ENCODE measurements at regions not wholly inside any gene's neighbourhood (a gene's known extent, or its start where the extent isn't known, plus 50 kb on each side); places are given as distances from the start of the nearest gene placed in this dataset.

DNA sequence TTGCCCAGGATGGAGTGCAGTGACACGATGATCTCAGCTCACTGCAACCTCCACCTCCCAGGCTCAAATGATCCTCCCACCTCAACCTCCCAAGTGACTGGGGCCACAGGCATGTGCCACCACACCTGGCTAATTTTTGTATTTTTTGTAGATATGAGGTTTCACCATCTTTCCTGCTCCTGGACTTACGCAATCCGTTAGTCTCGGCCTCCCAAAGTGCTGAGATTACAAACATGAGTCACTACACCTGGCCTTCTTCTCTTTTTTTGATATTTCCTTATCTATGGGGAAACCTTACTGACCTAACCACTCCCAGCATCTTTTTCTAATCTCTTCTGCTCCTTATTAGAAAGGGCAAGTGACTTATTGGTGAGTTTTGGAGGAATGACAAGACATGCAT is 121.7 kb upstream of the CHORDC1 start:
- TF ChIP-seq, protein P1, sequence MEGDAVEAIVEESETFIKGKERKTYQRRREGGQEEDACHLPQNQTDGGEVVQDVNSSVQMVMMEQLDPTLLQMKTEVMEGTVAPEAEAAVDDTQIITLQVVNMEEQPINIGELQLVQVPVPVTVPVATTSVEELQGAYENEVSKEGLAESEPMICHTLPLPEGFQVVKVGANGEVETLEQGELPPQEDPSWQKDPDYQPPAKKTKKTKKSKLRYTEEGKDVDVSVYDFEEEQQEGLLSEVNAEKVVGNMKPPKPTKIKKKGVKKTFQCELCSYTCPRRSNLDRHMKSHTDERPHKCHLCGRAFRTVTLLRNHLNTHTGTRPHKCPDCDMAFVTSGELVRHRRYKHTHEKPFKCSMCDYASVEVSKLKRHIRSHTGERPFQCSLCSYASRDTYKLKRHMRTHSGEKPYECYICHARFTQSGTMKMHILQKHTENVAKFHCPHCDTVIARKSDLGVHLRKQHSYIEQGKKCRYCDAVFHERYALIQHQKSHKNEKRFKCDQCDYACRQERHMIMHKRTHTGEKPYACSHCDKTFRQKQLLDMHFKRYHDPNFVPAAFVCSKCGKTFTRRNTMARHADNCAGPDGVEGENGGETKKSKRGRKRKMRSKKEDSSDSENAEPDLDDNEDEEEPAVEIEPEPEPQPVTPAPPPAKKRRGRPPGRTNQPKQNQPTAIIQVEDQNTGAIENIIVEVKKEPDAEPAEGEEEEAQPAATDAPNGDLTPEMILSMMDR (IDR thresholded peaks at IDR 0.05), result no peak
- ATAC-seq (no peak), DNase-seq (no peak)
- Histone ChIP-seq H3K9me3 (no peaks in the 10 kb centered on the region), H3K36me3 (ENCODE audit: insufficient read depth in 1 of 2, low read depth in 1 of 2) (no peaks in the 10 kb centered on the region), H3K4me1 (no peaks in the 10 kb centered on the region), H3K4me3 (no peak overlapping the region), H3K27ac (no peak overlapping the region), H3K27me3 (ENCODE audit: insufficient read depth in 3 of 3, low read length in 2 of 3) (no peaks in the 10 kb centered on the region)
- intact Hi-C loops (cut with DNase I), result no loop called here
- WGBS, 3 donors, result 84 to 88% (median 87%) methylated on average over 4 of the region's 4 CpGs

DNA sequence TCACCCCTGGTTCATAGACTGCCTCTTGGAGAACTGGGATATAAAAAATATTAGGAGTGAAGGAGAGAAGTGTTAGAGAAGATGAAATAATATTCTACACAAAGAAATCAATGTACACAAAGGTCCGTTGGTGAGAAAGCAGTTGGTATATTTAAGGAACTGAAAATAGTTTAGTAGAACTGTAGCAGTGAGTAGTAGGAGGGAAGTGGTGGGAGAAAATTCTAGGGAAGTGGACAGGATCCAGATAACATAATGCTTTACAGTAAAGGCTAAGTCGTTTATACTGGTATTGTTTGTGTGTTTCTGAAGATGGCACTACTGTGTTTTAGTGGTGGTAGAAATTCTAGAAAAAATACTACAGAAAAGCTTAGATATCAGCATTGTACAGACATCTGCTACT is 120.8 kb upstream of the CHORDC1 start:
- no peaks in the 10 kb centered on the region for H3K9me3 ChIP-seq
- DNase-seq (no peak), ATAC-seq (no peak)
- 54 to 61% (median 58%) methylated on average over 2 of the region's 2 CpGs for WGBS, 3 donors
- intact Hi-C loops (cut with DNase I), result no loop called here
- H3K27me3 ChIP-seq (ENCODE audit: insufficient read depth in 3 of 3, low read length in 2 of 3), result no peaks in the 10 kb centered on the region
- H3K4me1 ChIP-seq, result no peaks in the 10 kb centered on the region
- no peak overlapping the region for H3K4me3 ChIP-seq
- no peaks in the 10 kb centered on the region for H3K36me3 ChIP-seq (ENCODE audit: insufficient read depth in 1 of 2, low read depth in 1 of 2)
- TF ChIP-seq, protein P1 (IDR thresholded peaks at IDR 0.05), result no peak
- no peak overlapping the region for H3K27ac ChIP-seq

GRCh38 chr11:90341986-90342385 is 119.1 kb upstream of the CHORDC1 start:
- Histone ChIP-seq H3K4me1 (no peaks in the 10 kb centered on the region), H3K36me3 (ENCODE audit: insufficient read depth in 1 of 2, low read depth in 1 of 2) (no peaks in the 10 kb centered on the region), H3K27ac (no peak overlapping the region), H3K4me3 (no peak overlapping the region), H3K9me3 (no peaks in the 10 kb centered on the region), H3K27me3 (ENCODE audit: insufficient read depth in 3 of 3, low read length in 2 of 3) (peaks cover 0 to 3% (median 0%) of the 10 kb centered on the region in 3 donors)
- TF ChIP-seq, protein P1 (IDR thresholded peaks at IDR 0.05), result no peak
- intact Hi-C loops (cut with DNase I), result no loop called here
- ATAC-seq, result no peak
- no peak for DNase-seq
- 71 to 75% (median 72%) methylated on average over 3 of the region's 3 CpGs for WGBS, 3 donors

DNA sequence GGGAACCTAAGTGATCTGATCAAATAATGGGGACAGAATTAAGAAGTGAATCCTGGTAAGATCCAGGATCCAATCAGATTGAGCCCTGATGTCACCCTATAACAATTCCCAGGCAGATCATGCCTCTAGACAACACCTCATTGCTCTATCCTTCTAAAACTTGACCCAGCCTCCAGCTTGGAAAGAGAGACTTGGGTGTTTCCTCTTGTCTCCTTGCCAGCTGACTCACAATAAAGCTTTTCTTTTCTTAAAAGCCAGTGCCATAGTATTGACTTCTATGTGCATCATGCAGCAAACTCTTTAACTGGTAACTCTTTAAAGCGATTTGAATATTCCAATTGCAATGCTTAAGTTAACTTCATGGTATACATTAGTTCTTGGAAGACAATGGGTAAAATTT is 109.6 kb upstream of the CHORDC1 start:
- ATAC-seq (no peak), DNase-seq (no peak)
- Histone ChIP-seq H3K27me3 (ENCODE audit: insufficient read depth in 3 of 3, low read length in 2 of 3) (peaks cover 0 to 2% (median 0%) of the 10 kb centered on the region in 3 donors), H3K4me1 (no peaks in the 10 kb centered on the region), H3K4me3 (no peak overlapping the region), H3K27ac (no peak overlapping the region), H3K36me3 (ENCODE audit: insufficient read depth in 1 of 2, low read depth in 1 of 2) (no peaks in the 10 kb centered on the region), H3K9me3 (no peaks in the 10 kb centered on the region)
- 95 to 98% (median 97%) methylated on average over 1 of the region's 1 CpG for WGBS, 3 donors
- TF ChIP-seq, protein P1 (IDR thresholded peaks at IDR 0.05), result no peak
- intact Hi-C loops (cut with DNase I), result no loop called here

DNA sequence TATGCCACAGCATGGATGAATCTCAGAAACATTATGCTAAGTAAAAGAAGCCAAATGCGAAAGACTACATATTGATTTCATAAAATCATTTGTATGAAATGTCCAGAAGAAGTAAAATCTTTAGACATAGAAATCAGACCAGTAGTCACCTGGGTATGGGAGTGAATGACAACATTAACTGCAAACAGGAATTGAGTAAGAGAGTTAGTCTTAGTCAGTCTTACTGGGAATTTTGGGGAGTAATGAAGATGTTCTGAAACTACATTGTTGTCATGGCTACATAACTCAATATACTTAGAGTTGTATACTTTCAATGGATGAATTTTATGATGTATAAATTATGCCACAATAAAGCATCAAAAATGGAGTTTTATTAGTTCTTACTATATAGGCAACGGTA is 107.8 kb upstream of the CHORDC1 start:
- H3K9me3 ChIP-seq, result no peaks in the 10 kb centered on the region
- DNase-seq, result no peak
- WGBS, 3 donors, result 74 to 90% (median 85%) methylated on average over 2 of the region's 2 CpGs
- intact Hi-C loops (cut with DNase I), result no loop called here
- ATAC-seq, result no peak
- no peak overlapping the region for H3K27ac ChIP-seq
- no peaks in the 10 kb centered on the region for H3K4me1 ChIP-seq
- no peaks in the 10 kb centered on the region for H3K27me3 ChIP-seq (ENCODE audit: insufficient read depth in 3 of 3, low read length in 2 of 3)
- H3K4me3 ChIP-seq, result no peak overlapping the region
- no peaks in the 10 kb centered on the region for H3K36me3 ChIP-seq (ENCODE audit: insufficient read depth in 1 of 2, low read depth in 1 of 2)
- TF ChIP-seq, protein P1 (IDR thresholded peaks at IDR 0.05), result no peak

Measured in psoas muscle (tissue), 7 donors.